Stimulated activated naive CD8-positive, alpha-beta T cell treated with anti-CD3 and anti-CD28 coated beads, Interleukin-15, amount 100 ng/mL, for 72 hours (primary cell): ENCODE measurements at regions not wholly inside any gene's neighbourhood (a gene's known extent, or its start where the extent isn't known, plus 50 kb on each side); places are given as distances from the start of the nearest gene placed in this dataset.

Source experiments
- ATAC-seq: fragments of 150-1000 bp; cut with Tn5 transposase; 2 replicates; pipeline ENCODE4 v1.10.0; 2021; ENCODE audit warnings: mild to moderate bottlenecking, moderate library complexity
- DNase-seq, 2 donors: peaks; one replicate each; pipeline ENCODE4 v3.0.0; 2021 to 2022
- H3K27ac Mint-ChIP-seq, 2 donors: one replicate each; pipeline ENCODE4 v1.8.0; 2022; ENCODE audit warnings: mild to moderate bottlenecking in 2 of 2, mixed read lengths in 2 of 2, moderate library complexity in 2 of 2
- H3K27me3 Mint-ChIP-seq: one replicate; pipeline ENCODE4 v1.8.0; 2022; ENCODE audit warnings: mixed read lengths
- H3K4me1 Mint-ChIP-seq: one replicate; pipeline ENCODE4 v1.8.0; 2022; ENCODE audit warnings: mild to moderate bottlenecking, mixed read lengths
- H3K4me3 Mint-ChIP-seq, 2 donors: one replicate each; pipeline ENCODE4 v1.8.0; 2022; ENCODE audit warnings: mild to moderate bottlenecking in 2 of 2, mixed read lengths in 2 of 2, moderate library complexity in 1 of 2
- H3K9me3 Mint-ChIP-seq, 2 donors: one replicate each; pipeline ENCODE4 v1.8.0; 2022; ENCODE audit warnings: mixed read lengths in 2 of 2

GRCh38 chr2:183214680-183215079, 90.4 kb downstream of the NUP35 start:
- Mint-ChIP-seq H3K27ac (no peak overlapping the region), H3K27me3 (no peaks in the 10 kb centered on the region), H3K4me3 (no peak overlapping the region), H3K9me3 (peaks cover 6 to 7% of the 10 kb centered on the region in 2 donors), H3K4me1 (peaks cover 12% of the 10 kb centered on the region)
- DNase-seq, result no peak
- peak; percentile 75 for ATAC-seq

- Mint-ChIP-seq H3K4me1 (peaks cover 12% of the 10 kb centered on the region), H3K27me3 (no peaks in the 10 kb centered on the region), H3K9me3 (no peaks in the 10 kb centered on the region), H3K27ac (no peak overlapping the region), H3K4me3 (no peak overlapping the region)
- no peak for DNase-seq
- ATAC-seq, result no peak
Observed at GRCh38 chr2:183215917-183216316, 91.7 kb downstream of the NUP35 start.

GRCh38 chr2:183219888-183220287, 95.6 kb downstream of the NUP35 start:
- H3K4me3 Mint-ChIP-seq, result no peak overlapping the region
- no peaks in the 10 kb centered on the region for H3K27me3 Mint-ChIP-seq
- no peaks in the 10 kb centered on the region for H3K4me1 Mint-ChIP-seq
- DNase-seq, result no peak
- ATAC-seq, result no peak
- no peaks in the 10 kb centered on the region for H3K9me3 Mint-ChIP-seq
- no peak overlapping the region for H3K27ac Mint-ChIP-seq

GRCh38 chr2:183222751-183223150, 98.5 kb downstream of the NUP35 start:
- H3K4me3 Mint-ChIP-seq, result no peak overlapping the region
- DNase-seq, result no peak
- H3K9me3 Mint-ChIP-seq, result peaks cover 6 to 7% of the 10 kb centered on the region in 2 donors
- ATAC-seq, result no peak
- H3K27ac Mint-ChIP-seq, result no peak overlapping the region
- H3K4me1 Mint-ChIP-seq, result no peaks in the 10 kb centered on the region
- H3K27me3 Mint-ChIP-seq, result no peaks in the 10 kb centered on the region

- H3K4me1 Mint-ChIP-seq, result peaks cover 8% of the 10 kb centered on the region
- DNase-seq, result no peak
- H3K4me3 Mint-ChIP-seq, result no peak overlapping the region
- no peaks in the 10 kb centered on the region for H3K27me3 Mint-ChIP-seq
- H3K9me3 Mint-ChIP-seq, result peaks cover 6 to 7% of the 10 kb centered on the region in 2 donors
- H3K27ac Mint-ChIP-seq, result no peak overlapping the region
- ATAC-seq, result no peak
Observed at GRCh38 chr2:183224948-183225347, 100.7 kb downstream of the NUP35 start.

- H3K9me3 Mint-ChIP-seq, result peaks cover 6 to 7% of the 10 kb centered on the region in 2 donors
- peaks cover 8% of the 10 kb centered on the region for H3K4me1 Mint-ChIP-seq
- no peak overlapping the region for H3K4me3 Mint-ChIP-seq
- no peak for ATAC-seq
- H3K27ac Mint-ChIP-seq, result no peak overlapping the region
- no peak for DNase-seq
- no peaks in the 10 kb centered on the region for H3K27me3 Mint-ChIP-seq
Observed at GRCh38 chr2:183227176-183227575, 102.9 kb downstream of the NUP35 start.

GRCh38 chr2:183229386-183229785, 105.1 kb downstream of the NUP35 start:
- ATAC-seq (peak; percentile 75), DNase-seq (no peak)
- no peak overlapping the region for H3K27ac Mint-ChIP-seq
- peaks cover 6 to 7% of the 10 kb centered on the region in 2 donors for H3K9me3 Mint-ChIP-seq
- H3K27me3 Mint-ChIP-seq, result no peaks in the 10 kb centered on the region
- peaks cover 8% of the 10 kb centered on the region for H3K4me1 Mint-ChIP-seq
- no peak overlapping the region for H3K4me3 Mint-ChIP-seq

GRCh38 chr2:183232161-183232865, 108.1 kb downstream of the NUP35 start:
- Mint-ChIP-seq H3K4me1 (peaks cover 8% of the 10 kb centered on the region), H3K27ac (no peak overlapping the region), H3K4me3 (no peak overlapping the region), H3K27me3 (no peaks in the 10 kb centered on the region), H3K9me3 (no peaks in the 10 kb centered on the region)
- ATAC-seq (no peak), DNase-seq (no peak)

GRCh38 chr2:183242937-183243336, 118.7 kb downstream of the NUP35 start:
- Mint-ChIP-seq H3K4me1 (no peaks in the 10 kb centered on the region), H3K27ac (no peak overlapping the region), H3K27me3 (no peaks in the 10 kb centered on the region), H3K4me3 (no peak overlapping the region), H3K9me3 (no peaks in the 10 kb centered on the region)
- DNase-seq (no peak), ATAC-seq (no peak)

- ATAC-seq (no peak), DNase-seq (no peak)
- Mint-ChIP-seq H3K4me3 (no peak overlapping the region), H3K9me3 (no peaks in the 10 kb centered on the region), H3K27ac (no peak overlapping the region), H3K4me1 (no peaks in the 10 kb centered on the region), H3K27me3 (no peaks in the 10 kb centered on the region)
Observed at GRCh38 chr2:183243758-183244157, 119.5 kb downstream of the NUP35 start.

- Mint-ChIP-seq H3K4me3 (no peak overlapping the region), H3K9me3 (no peaks in the 10 kb centered on the region), H3K27me3 (no peaks in the 10 kb centered on the region), H3K4me1 (no peaks in the 10 kb centered on the region), H3K27ac (no peak overlapping the region)
- no peak for DNase-seq
- ATAC-seq, result no peak
Observed at GRCh38 chr2:183244300-183244844, 120.1 kb downstream of the NUP35 start.

GRCh38 chr2:183248866-183249567, 124.8 kb downstream of the NUP35 start:
- H3K27ac Mint-ChIP-seq, result no peak overlapping the region
- no peak for DNase-seq

GRCh38 chr2:183250061-183250460, 125.8 kb downstream of the NUP35 start:
- ATAC-seq (no peak), DNase-seq (no peak)
- Mint-ChIP-seq H3K9me3 (no peaks in the 10 kb centered on the region), H3K27me3 (no peaks in the 10 kb centered on the region), H3K4me1 (no peaks in the 10 kb centered on the region), H3K4me3 (no peak overlapping the region), H3K27ac (no peak overlapping the region)

More at GRCh38 chr2:183248866-183249567, 124.8 kb downstream of the NUP35 start:
- Mint-ChIP-seq H3K4me1 (no peaks in the 10 kb centered on the region), H3K4me3 (no peak overlapping the region), H3K27me3 (no peaks in the 10 kb centered on the region), H3K9me3 (no peaks in the 10 kb centered on the region)
- no peak for ATAC-seq

- Mint-ChIP-seq H3K27ac (no peak overlapping the region), H3K4me1 (no peaks in the 10 kb centered on the region), H3K9me3 (no peaks in the 10 kb centered on the region), H3K27me3 (no peaks in the 10 kb centered on the region), H3K4me3 (no peak overlapping the region)
- DNase-seq, result no peak
- no peak for ATAC-seq
Observed at GRCh38 chr2:183250472-183250871, 126.2 kb downstream of the NUP35 start.

GRCh38 chr2:183253441-183254130, 129.3 kb downstream of the NUP35 start:
- no peak for ATAC-seq
- no peak for DNase-seq
- H3K4me3 Mint-ChIP-seq, result no peak overlapping the region
- no peaks in the 10 kb centered on the region for H3K27me3 Mint-ChIP-seq
- no peaks in the 10 kb centered on the region for H3K9me3 Mint-ChIP-seq
- no peaks in the 10 kb centered on the region for H3K4me1 Mint-ChIP-seq
- H3K27ac Mint-ChIP-seq, result no peak overlapping the region

- no peak for ATAC-seq
- peak overlapping the region in 1 of 2 donors; percentile 15 for H3K27ac Mint-ChIP-seq
Observed at GRCh38 chr2:183255411-183255810, 131.2 kb downstream of the NUP35 start.

More at GRCh38 chr2:183255411-183255810, 131.2 kb downstream of the NUP35 start:
- no peaks in the 10 kb centered on the region for H3K27me3 Mint-ChIP-seq
- no peak for DNase-seq
- no peaks in the 10 kb centered on the region for H3K4me1 Mint-ChIP-seq
- no peak overlapping the region for H3K4me3 Mint-ChIP-seq
- H3K9me3 Mint-ChIP-seq, result no peaks in the 10 kb centered on the region
